ENCODE measurements at regions not wholly inside any gene's neighbourhood (a gene's known extent, or its start where the extent isn't known, plus 50 kb on each side); places are given as distances from the start of the nearest gene placed in this dataset.

DNA sequence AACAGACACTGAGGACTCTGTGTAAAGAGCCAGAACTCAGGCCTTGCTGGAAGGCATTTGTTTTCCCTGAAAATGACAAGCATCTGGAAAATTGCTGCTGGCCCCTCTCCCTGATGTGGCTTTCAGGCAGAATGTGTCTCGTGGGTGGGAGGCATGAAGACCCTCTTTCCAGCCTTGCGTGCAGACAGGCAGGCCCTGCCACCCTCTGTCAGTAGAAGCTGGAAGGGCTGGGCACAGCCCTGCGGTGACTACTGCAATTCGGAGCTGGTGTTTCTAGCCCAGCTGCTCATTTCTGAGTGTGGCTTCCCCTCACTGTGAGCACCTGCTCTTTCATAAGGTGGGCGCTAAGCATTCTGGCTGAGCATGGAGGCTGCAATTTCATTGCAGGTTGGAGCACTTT lies 349.9 kb downstream of the PTPRU start:
- no peak overlapping the region for H3K27ac ChIP-seq (ENCODE audit: low read depth, low read length)
- no peak for TF ChIP-seq EZH2 (IDR thresholded peaks at IDR 0.05; ENCODE audit: insufficient read depth, low read length)
- TF ChIP-seq, protein P1, sequence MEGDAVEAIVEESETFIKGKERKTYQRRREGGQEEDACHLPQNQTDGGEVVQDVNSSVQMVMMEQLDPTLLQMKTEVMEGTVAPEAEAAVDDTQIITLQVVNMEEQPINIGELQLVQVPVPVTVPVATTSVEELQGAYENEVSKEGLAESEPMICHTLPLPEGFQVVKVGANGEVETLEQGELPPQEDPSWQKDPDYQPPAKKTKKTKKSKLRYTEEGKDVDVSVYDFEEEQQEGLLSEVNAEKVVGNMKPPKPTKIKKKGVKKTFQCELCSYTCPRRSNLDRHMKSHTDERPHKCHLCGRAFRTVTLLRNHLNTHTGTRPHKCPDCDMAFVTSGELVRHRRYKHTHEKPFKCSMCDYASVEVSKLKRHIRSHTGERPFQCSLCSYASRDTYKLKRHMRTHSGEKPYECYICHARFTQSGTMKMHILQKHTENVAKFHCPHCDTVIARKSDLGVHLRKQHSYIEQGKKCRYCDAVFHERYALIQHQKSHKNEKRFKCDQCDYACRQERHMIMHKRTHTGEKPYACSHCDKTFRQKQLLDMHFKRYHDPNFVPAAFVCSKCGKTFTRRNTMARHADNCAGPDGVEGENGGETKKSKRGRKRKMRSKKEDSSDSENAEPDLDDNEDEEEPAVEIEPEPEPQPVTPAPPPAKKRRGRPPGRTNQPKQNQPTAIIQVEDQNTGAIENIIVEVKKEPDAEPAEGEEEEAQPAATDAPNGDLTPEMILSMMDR (IDR thresholded peaks at IDR 0.05; ENCODE audit: insufficient read depth, low read depth, low read length), result no peak
- H3K27ac Mint-ChIP-seq (ENCODE audit: unreplicated experiment), result no peak overlapping the region
- H3K79me2 ChIP-seq (ENCODE audit: insufficient read depth, low read length), result no peaks in the 10 kb centered on the region
- no peaks in the 10 kb centered on the region for H3K27me3 ChIP-seq (ENCODE audit: insufficient read depth, low read length)
- H3K4me3 ChIP-seq (ENCODE audit: insufficient read depth, low read depth, low read length), result no peak overlapping the region
- H4K20me1 ChIP-seq (ENCODE audit: insufficient read depth, low read length), result no peaks in the 10 kb centered on the region
- peaks cover 6% of the 10 kb centered on the region for H3K9me3 Mint-ChIP-seq (ENCODE audit: unreplicated experiment)
- no peaks in the 10 kb centered on the region for H3K9me3 ChIP-seq (ENCODE audit: insufficient read depth, low read depth, low read length)
- H3K4me2 ChIP-seq (ENCODE audit: low read length), result no peak overlapping the region
- no peak for FAIRE-seq
- no peak overlapping the region for H3K4me3 Mint-ChIP-seq (ENCODE audit: unreplicated experiment)
- peaks cover 14% of the 10 kb centered on the region for H3K27me3 Mint-ChIP-seq (ENCODE audit: low read depth, unreplicated experiment)
- H3K36me3 ChIP-seq (ENCODE audit: insufficient read depth, low read length), result no peaks in the 10 kb centered on the region
- H3K9ac ChIP-seq (ENCODE audit: low read length), result no peak overlapping the region
- no peak overlapping the region for H2AFZ ChIP-seq (ENCODE audit: low read depth, low read length)
- peaks cover 8% of the 10 kb centered on the region for H3K4me1 ChIP-seq (ENCODE audit: insufficient read depth, low read length)
- peaks cover 8% of the 10 kb centered on the region for H3K4me1 Mint-ChIP-seq (ENCODE audit: low read depth, unreplicated experiment)
- no peak for DNase-seq (ENCODE audit: low read depth)
- H3K36me3 Mint-ChIP-seq (ENCODE audit: low read depth, unreplicated experiment), result no peaks in the 10 kb centered on the region

DNA sequence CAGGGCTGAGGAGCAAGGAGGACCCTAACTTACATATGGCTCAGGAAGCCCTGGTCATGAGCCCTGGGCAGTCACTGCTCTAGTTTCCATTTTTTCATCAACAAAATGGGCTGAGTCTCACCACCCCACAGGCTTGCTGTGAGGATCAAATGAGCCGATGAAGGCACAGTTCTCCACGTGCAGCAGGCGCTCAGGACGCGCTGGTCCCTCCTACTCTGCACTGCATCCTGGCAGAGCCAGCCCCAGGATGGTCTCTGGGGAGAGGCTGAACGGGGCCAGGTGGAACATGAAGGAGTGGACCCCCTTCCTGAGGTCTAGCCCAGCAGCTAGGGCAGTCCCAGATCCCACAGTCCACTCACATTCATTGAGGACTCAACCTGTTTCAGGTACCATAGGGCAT lies 349.3 kb downstream of the PTPRU start:
- H3K27me3 Mint-ChIP-seq (ENCODE audit: low read depth, unreplicated experiment), result peaks cover 14% of the 10 kb centered on the region
- H3K4me2 ChIP-seq (ENCODE audit: low read length), result no peak overlapping the region
- no peaks in the 10 kb centered on the region for H3K79me2 ChIP-seq (ENCODE audit: insufficient read depth, low read length)
- H3K36me3 Mint-ChIP-seq (ENCODE audit: low read depth, unreplicated experiment), result no peaks in the 10 kb centered on the region
- DNase-seq (ENCODE audit: low read depth), result no peak
- TF ChIP-seq, protein P1 (IDR thresholded peaks at IDR 0.05; ENCODE audit: insufficient read depth, low read depth, low read length), result no peak
- no peak for TF ChIP-seq EZH2 (IDR thresholded peaks at IDR 0.05; ENCODE audit: insufficient read depth, low read length)
- FAIRE-seq, result no peak
- H3K4me1 Mint-ChIP-seq (ENCODE audit: low read depth, unreplicated experiment), result peaks cover 3% of the 10 kb centered on the region
- no peak overlapping the region for H3K27ac ChIP-seq (ENCODE audit: low read depth, low read length)
- no peaks in the 10 kb centered on the region for H4K20me1 ChIP-seq (ENCODE audit: insufficient read depth, low read length)
- H3K9ac ChIP-seq (ENCODE audit: low read length), result no peak overlapping the region
- peaks cover 2% of the 10 kb centered on the region for H3K9me3 Mint-ChIP-seq (ENCODE audit: unreplicated experiment)
- H3K27ac Mint-ChIP-seq (ENCODE audit: unreplicated experiment), result no peak overlapping the region
- H3K27me3 ChIP-seq (ENCODE audit: insufficient read depth, low read length), result no peaks in the 10 kb centered on the region
- peaks cover 8% of the 10 kb centered on the region for H3K4me1 ChIP-seq (ENCODE audit: insufficient read depth, low read length)
- no peaks in the 10 kb centered on the region for H3K9me3 ChIP-seq (ENCODE audit: insufficient read depth, low read depth, low read length)
- H3K4me3 Mint-ChIP-seq (ENCODE audit: unreplicated experiment), result no peak overlapping the region
- no peaks in the 10 kb centered on the region for H3K36me3 ChIP-seq (ENCODE audit: insufficient read depth, low read length)
- H3K4me3 ChIP-seq (ENCODE audit: insufficient read depth, low read depth, low read length), result no peak overlapping the region
- no peak overlapping the region for H2AFZ ChIP-seq (ENCODE audit: low read depth, low read length)

DNA sequence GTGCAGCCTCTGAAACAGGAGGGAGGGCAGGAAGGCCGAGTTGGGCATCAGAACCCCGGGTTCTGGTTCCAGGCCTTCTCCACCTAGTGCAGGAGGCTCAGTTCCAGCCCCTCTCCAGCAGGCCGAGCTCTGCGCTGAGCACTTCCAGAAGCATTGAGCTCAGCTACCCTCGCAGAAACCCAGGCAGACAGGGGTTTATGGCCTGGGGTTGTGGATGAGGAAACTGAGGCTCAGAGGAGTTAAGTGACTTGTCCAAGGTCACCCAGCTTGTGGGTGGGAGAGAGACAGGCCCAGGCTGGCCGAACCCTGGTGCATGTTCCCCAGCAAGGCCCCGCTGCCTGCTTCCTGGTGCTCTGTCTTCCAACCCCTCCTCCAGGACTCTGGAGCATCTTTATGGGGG lies 348.9 kb downstream of the PTPRU start:
- H3K27me3 ChIP-seq (ENCODE audit: insufficient read depth, low read length), result no peaks in the 10 kb centered on the region
- H3K9me3 ChIP-seq (ENCODE audit: insufficient read depth, low read depth, low read length), result no peaks in the 10 kb centered on the region
- peaks cover 11% of the 10 kb centered on the region for H3K4me1 ChIP-seq (ENCODE audit: insufficient read depth, low read length)
- H3K36me3 ChIP-seq (ENCODE audit: insufficient read depth, low read length), result no peaks in the 10 kb centered on the region
- H3K36me3 Mint-ChIP-seq (ENCODE audit: low read depth, unreplicated experiment), result no peaks in the 10 kb centered on the region
- H3K27ac ChIP-seq (ENCODE audit: low read depth, low read length), result no peak overlapping the region
- peaks cover 4% of the 10 kb centered on the region for H3K4me1 Mint-ChIP-seq (ENCODE audit: low read depth, unreplicated experiment)
- no peak overlapping the region for H3K4me3 Mint-ChIP-seq (ENCODE audit: unreplicated experiment)
- no peaks in the 10 kb centered on the region for H3K79me2 ChIP-seq (ENCODE audit: insufficient read depth, low read length)
- no peaks in the 10 kb centered on the region for H4K20me1 ChIP-seq (ENCODE audit: insufficient read depth, low read length)
- H3K4me2 ChIP-seq (ENCODE audit: low read length), result no peak overlapping the region
- H3K4me3 ChIP-seq (ENCODE audit: insufficient read depth, low read depth, low read length), result no peak overlapping the region
- H3K9ac ChIP-seq (ENCODE audit: low read length), result no peak overlapping the region
- H2AFZ ChIP-seq (ENCODE audit: low read depth, low read length), result no peak overlapping the region
- FAIRE-seq (no peak), DNase-seq (ENCODE audit: low read depth) (no peak)
- no peak overlapping the region for H3K27ac Mint-ChIP-seq (ENCODE audit: unreplicated experiment)
- H3K27me3 Mint-ChIP-seq (ENCODE audit: low read depth, unreplicated experiment), result peaks cover 14% of the 10 kb centered on the region
- TF ChIP-seq, protein P1 (IDR thresholded peaks at IDR 0.05; ENCODE audit: insufficient read depth, low read depth, low read length), result no peak
- no peak for TF ChIP-seq EZH2 (IDR thresholded peaks at IDR 0.05; ENCODE audit: insufficient read depth, low read length)
- peaks cover 2% of the 10 kb centered on the region for H3K9me3 Mint-ChIP-seq (ENCODE audit: unreplicated experiment)
